Neural progenitor cell (in vitro differentiated cells): ENCODE measurements at regions not wholly inside any gene's neighbourhood (a gene's known extent, or its start where the extent isn't known, plus 50 kb on each side); places are given as distances from the start of the nearest gene placed in this dataset.

Experiments used
- DNase-seq: peaks from one replicate; pipeline ENCODE4 v3.0.0-alpha.2; 2016; ENCODE audit warnings: low spot score
- H2AFZ ChIP-seq: fragments of 200-600 bp; sonication (generic); replicated peaks from 2 replicates; pipeline ENCODE4 v1.6.1; 2016; ENCODE audit warnings: antibody characterized with exemption
- H3F3A ChIP-seq: fragments of 200-600 bp; sonication (generic); 2 replicates; pipeline ENCODE4 v1.6.1; 2016; ENCODE audit warnings: antibody characterized with exemption, low read depth
- H3K27ac ChIP-seq: fragments of 200-600 bp; sonication (generic); 2 replicates; pipeline ENCODE4 v1.5.1; 2016; ENCODE audit warnings: mild to moderate bottlenecking
- H3K27me3 ChIP-seq: fragments of 200-600 bp; sonication (generic); 2 replicates; pipeline ENCODE4 v1.6.1; 2016; ENCODE audit warnings: mild to moderate bottlenecking, moderate library complexity
- H3K36me3 ChIP-seq: fragments of 200-600 bp; sonication (generic); 2 replicates; pipeline ENCODE4 v1.5.1; 2016
- H3K4me1 ChIP-seq: fragments of 200-600 bp; sonication (generic); 2 replicates; pipeline ENCODE4 v1.6.1; 2016; ENCODE audit warnings: mixed run types
- H3K4me2 ChIP-seq: fragments of 200-600 bp; sonication (generic); 2 replicates; pipeline ENCODE4 v1.6.1; 2016
- H3K4me3 ChIP-seq: fragments of 200-600 bp; sonication (generic); 2 replicates; pipeline ENCODE4 v1.5.1; 2016
- H3K79me2 ChIP-seq: fragments of 200-600 bp; sonication (generic); 2 replicates; pipeline ENCODE4 v1.6.1; 2016; ENCODE audit warnings: low read depth
- H3K9ac ChIP-seq: fragments of 200-600 bp; sonication (generic); 2 replicates; pipeline ENCODE4 v1.6.1; 2016
- H3K9me3 ChIP-seq: fragments of 200-600 bp; sonication (generic); 2 replicates; pipeline ENCODE4 v1.5.1; 2016; ENCODE audit warnings: low read depth
- H4K20me1 ChIP-seq: fragments of 200-600 bp; sonication (generic); 2 replicates; pipeline ENCODE4 v1.6.1; 2016; ENCODE audit warnings: low read depth
- H3K27ac Mint-ChIP-seq: 3 replicates; pipeline ENCODE4 v1.8.0; 2021; ENCODE audit warnings: mixed read lengths
- H3K27me3 Mint-ChIP-seq: 2 replicates; pipeline ENCODE4 v1.8.0; 2022; ENCODE audit warnings: low read depth, mild to moderate bottlenecking, inconsistent platforms, moderate library complexity, mixed read lengths; ENCODE audit not compliant: insufficient read depth
- H3K36me3 Mint-ChIP-seq: 3 replicates; pipeline ENCODE4 v1.8.0; 2021; ENCODE audit warnings: mixed read lengths
- H3K4me1 Mint-ChIP-seq: 3 replicates; pipeline ENCODE4 v1.8.0; 2021; ENCODE audit warnings: mixed read lengths
- H3K4me3 Mint-ChIP-seq: 3 replicates; pipeline ENCODE4 v1.8.0; 2021; ENCODE audit warnings: mild to moderate bottlenecking, moderate library complexity, mixed read lengths
- H3K9me3 Mint-ChIP-seq: 3 replicates; pipeline ENCODE4 v1.8.0; 2020; ENCODE audit warnings: mixed read lengths
- CTCF ChIP-seq: fragments of 200-600 bp; sonication (generic); IDR thresholded peaks from 2 replicates; pipeline ENCODE4 v1.5.1; 2017; ENCODE audit warnings: antibody characterized with exemption, mild to moderate bottlenecking
- EZH2 ChIP-seq: fragments of 200-600 bp; sonication (generic); IDR thresholded peaks from 2 replicates; pipeline ENCODE4 v1.6.1; 2017; ENCODE audit warnings: antibody characterized with exemption, mild to moderate bottlenecking, moderate library complexity
- EZH2phosphoT487 ChIP-seq: fragments of 200-600 bp; sonication (generic); IDR thresholded peaks from 2 replicates; pipeline ENCODE4 v1.6.1; 2017; ENCODE audit warnings: antibody characterized with exemption

GRCh38 chr5:39992617-39993202 lies 567.9 kb upstream of the DAB2 start:
- no peak overlapping the region for H2AFZ ChIP-seq
- H3K4me1 Mint-ChIP-seq: no peaks in the 10 kb centered on the region
- no peak for TF ChIP-seq EZH2
- no peak for DNase-seq
- H3K9me3 Mint-ChIP-seq: no peaks in the 10 kb centered on the region
- H3K27me3 ChIP-seq: no peaks in the 10 kb centered on the region
- H3K27me3 Mint-ChIP-seq: no peaks in the 10 kb centered on the region
- H3K4me1 ChIP-seq: no peaks in the 10 kb centered on the region
- H3K9ac ChIP-seq: no peak overlapping the region
- no peak overlapping the region for H3K27ac Mint-ChIP-seq
- H3F3A ChIP-seq: no peaks in the 10 kb centered on the region
- no peak overlapping the region for H3K27ac ChIP-seq
- H4K20me1 ChIP-seq: no peaks in the 10 kb centered on the region
- no peaks in the 10 kb centered on the region for H3K9me3 ChIP-seq
- no peaks in the 10 kb centered on the region for H3K36me3 ChIP-seq
- no peak overlapping the region for H3K4me3 ChIP-seq
- no peaks in the 10 kb centered on the region for H3K79me2 ChIP-seq
- no peak overlapping the region for H3K4me2 ChIP-seq
- no peak overlapping the region for H3K4me3 Mint-ChIP-seq
- H3K36me3 Mint-ChIP-seq: no peaks in the 10 kb centered on the region

- Histone ChIP-seq H3F3A (no peaks in the 10 kb centered on the region), H4K20me1 (no peaks in the 10 kb centered on the region), H3K9ac (no peak overlapping the region), H2AFZ (no peak overlapping the region), H3K27me3 (no peaks in the 10 kb centered on the region), H3K4me1 (no peaks in the 10 kb centered on the region), H3K4me2 (no peak overlapping the region), H3K9me3 (no peaks in the 10 kb centered on the region), H3K27ac (no peak overlapping the region), H3K36me3 (no peaks in the 10 kb centered on the region), H3K4me3 (no peak overlapping the region), H3K79me2 (no peaks in the 10 kb centered on the region)
- Mint-ChIP-seq H3K9me3 (peaks cover 2% of the 10 kb centered on the region), H3K27ac (no peak overlapping the region), H3K36me3 (no peaks in the 10 kb centered on the region), H3K4me1 (no peaks in the 10 kb centered on the region), H3K27me3 (no peaks in the 10 kb centered on the region), H3K4me3 (no peak overlapping the region)
- no peak for DNase-seq
- TF ChIP-seq CTCF: peak; percentile 11
- no peak for TF ChIP-seq EZH2
Observed at GRCh38 chr5:39986614-39987013, 561.8 kb upstream of the DAB2 start.

- H3K4me2 ChIP-seq: no peak overlapping the region
- H3K4me1 ChIP-seq: no peaks in the 10 kb centered on the region
- TF ChIP-seq CTCF: no peak
- TF ChIP-seq EZH2: no peak
- no peak for TF ChIP-seq EZH2phosphoT487
- Mint-ChIP-seq H3K27ac (no peak overlapping the region), H3K27me3 (no peaks in the 10 kb centered on the region), H3K9me3 (no peaks in the 10 kb centered on the region), H3K4me1 (no peaks in the 10 kb centered on the region), H3K4me3 (no peak overlapping the region), H3K36me3 (no peaks in the 10 kb centered on the region)
- no peaks in the 10 kb centered on the region for H3K9me3 ChIP-seq
- H3K36me3 ChIP-seq: no peaks in the 10 kb centered on the region
- H4K20me1 ChIP-seq: no peaks in the 10 kb centered on the region
- no peak overlapping the region for H3K27ac ChIP-seq
- H3K79me2 ChIP-seq: no peaks in the 10 kb centered on the region
- no peaks in the 10 kb centered on the region for H3K27me3 ChIP-seq
- DNase-seq: no peak
- no peak overlapping the region for H3K4me3 ChIP-seq
- no peak overlapping the region for H3K9ac ChIP-seq
- H2AFZ ChIP-seq: no peak overlapping the region
- H3F3A ChIP-seq: no peaks in the 10 kb centered on the region
Observed at GRCh38 chr5:39980056-39980455, 555.3 kb upstream of the DAB2 start.

GRCh38 chr5:39977066-39977655 lies 552.4 kb upstream of the DAB2 start:
- H3K4me3 ChIP-seq: no peak overlapping the region
- H3K9me3 Mint-ChIP-seq: no peaks in the 10 kb centered on the region
- no peak overlapping the region for H3K27ac Mint-ChIP-seq
- no peaks in the 10 kb centered on the region for H3K4me1 ChIP-seq
- H3K9ac ChIP-seq: no peak overlapping the region
- H3F3A ChIP-seq: no peaks in the 10 kb centered on the region
- no peaks in the 10 kb centered on the region for H4K20me1 ChIP-seq
- TF ChIP-seq CTCF: no peak
- TF ChIP-seq EZH2phosphoT487: no peak
- TF ChIP-seq EZH2: no peak
- no peak overlapping the region for H3K4me3 Mint-ChIP-seq
- no peak overlapping the region for H2AFZ ChIP-seq
- H3K4me1 Mint-ChIP-seq: no peaks in the 10 kb centered on the region
- H3K4me2 ChIP-seq: no peak overlapping the region
- H3K27me3 Mint-ChIP-seq: no peaks in the 10 kb centered on the region
- H3K36me3 Mint-ChIP-seq: no peaks in the 10 kb centered on the region
- no peaks in the 10 kb centered on the region for H3K36me3 ChIP-seq
- no peak for DNase-seq
- no peak overlapping the region for H3K27ac ChIP-seq
- H3K27me3 ChIP-seq: no peaks in the 10 kb centered on the region
- no peaks in the 10 kb centered on the region for H3K79me2 ChIP-seq
- H3K9me3 ChIP-seq: no peaks in the 10 kb centered on the region
